GM12892 (cell line): ENCODE measurements at regions not wholly inside any gene's neighbourhood (a gene's known extent, or its start where the extent isn't known, plus 50 kb on each side); places are given as distances from the start of the nearest gene placed in this dataset.

Source experiments
- POLR2A ChIP-seq: IDR thresholded peaks from 2 replicates; pipeline ENCODE4 v1.6.1; 2011; ENCODE audit warnings: low read depth, low read length, control low read depth
- POLR2AphosphoS5 ChIP-seq: IDR thresholded peaks from 2 replicates; pipeline ENCODE4 v1.6.1; 2011; ENCODE audit warnings: low read depth, low read length, control low read depth
- TAF1 ChIP-seq: IDR thresholded peaks from 2 replicates; pipeline ENCODE4 v1.6.1; 2011; ENCODE audit warnings: low read depth, mild to moderate bottlenecking, control low read depth, low read length, borderline replicate concordance

- no peak for TF ChIP-seq POLR2A
- TF ChIP-seq POLR2AphosphoS5 = no peak
- no peak for TF ChIP-seq TAF1
These were observed 524.8 kb downstream of the PRR16 start for GRCh38 chr5:120988941-120989340.
